HT1080 (cell line): ENCODE measurements at regions not wholly inside any gene's neighbourhood (a gene's known extent, or its start where the extent isn't known, plus 50 kb on each side); places are given as distances from the start of the nearest gene placed in this dataset.
"Not testable (repeated sequence)": the region's sequence is repeated elsewhere in the genome, so short reads cannot be mapped to it uniquely, and the experiment has no call there.

ENCODE experiments used
- DNase-seq: peaks from one replicate; pipeline ENCODE4 v3.0.0-alpha.2; 2015; ENCODE audit warnings: low read depth

DNA sequence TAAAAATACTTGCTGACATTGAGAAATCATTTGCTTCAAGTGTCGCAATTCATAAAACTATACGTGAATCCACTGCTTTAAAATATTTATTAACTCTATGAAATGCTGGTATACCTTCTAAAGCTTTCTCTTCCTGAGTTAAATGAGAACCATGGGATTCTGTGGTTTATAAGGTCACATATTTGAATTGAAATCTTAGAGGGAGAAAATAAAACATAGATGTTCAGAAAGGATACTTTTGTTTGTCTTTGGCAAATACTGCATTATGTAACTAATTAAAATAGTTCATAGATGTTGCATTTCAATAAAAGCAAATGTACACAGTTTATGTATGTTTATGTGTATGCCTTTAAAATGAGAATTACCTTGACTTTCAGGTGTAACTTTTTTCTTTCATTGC is 250.1 kb downstream of the FAM170A start:
- DNase-seq: no peak

DNA sequence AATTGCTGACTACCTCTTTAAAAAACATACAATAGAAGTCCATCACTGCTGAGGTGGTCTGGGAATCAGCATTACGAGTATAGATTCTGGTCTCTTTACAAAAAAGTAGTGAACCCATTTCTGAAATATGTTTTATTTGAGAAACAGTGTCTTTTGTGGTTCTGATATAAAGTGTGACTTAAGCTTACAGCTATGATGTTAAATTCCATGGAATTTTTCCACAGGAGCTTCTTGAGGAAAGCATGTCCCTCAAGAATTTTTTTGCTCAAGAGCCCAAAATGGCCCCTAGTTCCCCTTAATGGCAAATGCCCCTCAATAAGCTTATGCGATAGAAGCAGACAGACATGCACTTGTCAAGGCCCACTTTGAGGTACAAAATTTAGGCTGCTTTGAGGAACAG is 265.7 kb downstream of the FAM170A start:
- no peak for DNase-seq

DNA sequence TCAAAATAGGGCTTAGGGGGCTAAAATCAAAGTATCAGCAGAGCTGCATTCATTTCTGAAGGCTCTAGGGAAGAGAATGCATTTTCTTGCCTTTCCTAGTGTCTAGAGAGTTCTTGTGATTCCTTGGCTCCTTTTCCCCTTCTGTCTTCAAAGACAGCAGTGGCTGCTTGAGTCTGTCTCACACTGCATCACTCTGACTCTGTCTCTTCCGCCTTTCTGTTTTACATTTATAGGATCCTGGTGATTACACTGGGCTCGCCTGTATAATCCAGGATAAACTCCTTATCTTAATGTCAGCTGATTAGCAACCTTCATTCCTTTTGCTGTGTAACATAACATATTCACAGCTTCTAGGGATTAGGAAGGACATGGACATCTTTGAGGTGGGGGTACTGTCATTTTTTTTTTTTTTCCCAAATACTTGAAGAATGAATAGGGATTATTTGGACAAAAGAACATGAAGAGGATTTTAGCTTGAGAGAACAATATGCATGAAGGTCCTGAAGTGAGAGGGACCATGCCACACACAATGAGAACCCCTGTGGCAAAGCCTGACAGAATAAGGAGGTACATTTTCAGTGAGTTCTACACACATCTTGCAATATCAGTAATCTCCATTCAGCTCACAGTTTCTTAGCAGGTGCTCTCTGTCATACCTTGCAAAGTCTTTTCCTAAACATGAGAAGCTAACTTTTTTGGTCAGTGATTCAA is 267.6 kb downstream of the FAM170A start:
- DNase-seq: no peak

DNA sequence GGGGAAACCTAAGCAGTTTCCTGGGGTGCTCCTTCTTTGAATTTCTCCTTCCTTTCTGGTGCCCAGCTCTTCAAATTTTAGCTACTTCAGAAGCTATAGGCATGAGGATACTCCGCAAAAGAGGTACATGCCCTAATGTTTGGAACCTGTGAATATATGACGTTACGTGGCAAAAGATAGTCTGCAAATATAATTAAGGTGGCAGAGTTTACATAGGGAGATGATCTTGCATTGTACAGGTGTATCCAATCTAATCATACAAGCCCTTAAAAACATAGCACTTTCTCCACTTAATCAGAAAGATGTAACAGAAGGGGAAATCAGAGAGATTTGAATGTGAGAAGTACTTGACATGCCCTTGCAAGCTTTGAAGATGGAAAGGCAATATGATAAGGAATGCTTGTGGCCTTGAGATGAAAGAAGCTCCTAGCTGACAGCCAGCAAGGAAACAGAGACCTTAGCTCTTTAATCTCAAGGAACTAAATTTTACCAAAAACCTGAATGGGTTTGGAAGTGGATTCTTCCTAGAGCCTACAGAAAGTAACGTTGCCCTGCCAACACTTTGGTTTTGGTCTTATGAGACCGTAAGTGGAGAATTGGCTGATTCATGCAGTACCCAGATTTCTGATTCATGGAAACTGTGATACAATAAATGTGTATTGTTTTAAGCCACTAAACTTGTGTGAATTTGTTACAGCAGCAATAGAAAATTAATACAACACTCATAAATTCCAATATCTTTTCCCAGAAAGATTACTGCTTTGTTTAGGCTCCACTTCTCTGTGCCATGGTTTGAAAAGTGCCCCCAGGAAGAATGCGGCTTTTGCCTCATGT is 268.4 kb downstream of the FAM170A start:
- DNase-seq: no peak

DNA sequence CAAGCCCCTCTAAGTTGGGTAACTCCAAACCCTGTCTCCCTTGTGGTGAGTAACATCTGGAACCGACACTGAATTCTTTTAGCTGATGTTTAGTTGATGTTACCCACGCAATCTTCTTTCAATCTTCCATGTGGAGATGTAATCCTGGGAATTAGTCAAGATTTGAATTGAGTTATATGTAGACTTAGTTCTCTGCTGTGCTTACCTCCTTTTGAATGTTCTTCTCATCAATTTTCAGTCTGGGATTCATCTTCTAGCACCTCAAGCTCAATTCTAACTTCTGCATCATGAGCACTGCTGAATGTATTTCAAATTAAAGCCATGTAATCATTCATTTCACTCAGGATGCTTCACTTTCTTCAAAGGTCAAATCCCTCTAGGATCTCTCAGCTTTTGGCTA is 270.6 kb downstream of the FAM170A start:
- DNase-seq: no peak

DNA sequence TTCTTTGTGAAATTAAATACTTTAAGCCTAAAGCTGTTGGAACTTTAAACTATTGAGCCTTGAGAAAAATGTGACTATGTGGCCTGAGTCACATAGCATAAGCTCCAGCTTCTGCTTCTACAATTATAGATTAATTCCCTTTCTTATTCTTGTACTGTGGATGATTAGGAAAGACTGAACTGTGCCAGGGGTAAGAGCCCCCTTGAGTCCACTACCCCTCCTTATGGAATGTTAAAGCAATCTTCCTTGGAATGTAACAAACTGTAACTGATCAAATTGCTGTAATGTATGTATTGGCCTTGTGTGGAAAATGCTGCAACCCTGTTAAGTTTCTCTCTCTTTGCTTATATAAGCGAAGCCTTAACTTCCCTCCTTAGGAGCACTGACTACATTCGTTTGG is 273.2 kb downstream of the FAM170A start:
- no peak for DNase-seq

DNA sequence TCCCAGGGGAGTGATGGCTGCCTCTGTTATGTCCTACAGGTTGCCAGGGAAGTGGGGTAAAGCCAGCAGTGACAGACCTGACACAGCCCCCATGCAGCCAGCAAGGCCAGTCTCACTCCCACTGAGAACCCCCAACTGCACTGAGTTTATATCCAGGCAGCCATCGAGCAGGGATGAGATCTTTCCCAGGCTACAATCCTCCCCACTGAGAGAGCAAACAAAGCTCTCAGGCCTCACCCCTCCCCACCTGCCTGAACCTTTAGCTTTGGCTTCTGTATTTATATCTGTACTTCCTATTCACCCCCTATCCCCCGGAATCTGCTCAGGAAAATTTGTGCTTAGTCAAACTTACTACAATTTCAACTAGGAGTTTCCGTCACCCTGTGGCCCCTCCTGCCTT is 284.1 kb downstream of the FAM170A start:
- DNase-seq: no peak

DNA sequence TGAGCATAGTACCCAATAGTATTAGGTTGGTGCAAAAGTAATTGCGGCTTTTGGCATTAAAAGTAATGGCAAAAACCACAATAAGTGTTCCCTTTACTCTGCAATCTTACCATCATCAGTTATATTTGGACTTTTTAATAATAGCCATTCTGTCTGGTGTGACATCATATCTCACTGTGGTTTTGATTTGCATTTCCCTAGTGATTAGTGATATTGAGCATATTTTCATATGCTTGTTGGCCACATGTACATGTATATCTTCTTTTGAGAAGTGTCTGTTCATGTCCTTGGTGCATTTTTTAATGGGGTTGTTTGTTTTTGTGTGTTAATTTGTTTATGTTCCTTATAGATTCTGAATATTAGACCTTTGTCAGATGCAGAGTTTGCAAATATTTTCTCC is 289.9 kb downstream of the FAM170A start:
- no peak for DNase-seq

DNA sequence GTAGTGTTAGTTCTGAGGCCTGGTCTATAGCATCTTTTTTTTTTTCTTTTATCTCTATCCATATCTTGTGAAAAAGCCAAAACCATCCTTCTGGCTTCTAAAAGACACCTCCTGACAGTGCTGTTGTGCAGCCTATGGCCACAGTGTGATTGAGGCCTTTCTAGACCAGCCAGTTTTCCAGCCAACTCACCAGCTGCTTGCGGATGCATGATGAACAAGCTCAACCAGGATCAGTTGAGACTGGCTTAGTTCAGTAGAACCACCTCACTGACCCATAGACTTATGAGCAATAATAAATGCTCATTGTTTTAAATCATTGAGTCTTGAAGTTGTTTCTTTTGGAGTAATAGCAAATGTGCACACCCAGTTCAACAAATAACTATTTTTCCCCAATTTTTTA is 296.9 kb downstream of the FAM170A start:
- DNase-seq: no peak

DNA sequence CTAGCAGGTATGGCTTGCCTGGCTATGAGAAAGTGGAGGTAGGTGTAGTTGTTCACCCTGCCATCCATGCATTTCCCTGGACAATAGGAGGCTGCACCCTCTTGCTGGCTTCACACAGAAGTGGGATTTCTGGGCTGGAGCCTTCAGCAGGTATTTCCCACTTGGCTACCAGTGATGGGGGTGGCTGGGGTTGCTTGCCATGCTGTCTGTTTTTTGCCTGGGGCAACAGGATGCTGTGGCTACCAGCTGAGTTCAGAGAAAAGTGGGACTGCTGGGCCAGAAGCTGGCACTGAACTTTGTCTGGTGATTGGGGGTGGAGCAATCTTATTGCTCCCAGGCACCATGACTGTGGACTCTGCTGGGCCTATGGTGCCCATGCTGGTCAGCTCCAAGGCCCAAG is 299.6 kb downstream of the FAM170A start:
- DNase-seq: no peak

DNA sequence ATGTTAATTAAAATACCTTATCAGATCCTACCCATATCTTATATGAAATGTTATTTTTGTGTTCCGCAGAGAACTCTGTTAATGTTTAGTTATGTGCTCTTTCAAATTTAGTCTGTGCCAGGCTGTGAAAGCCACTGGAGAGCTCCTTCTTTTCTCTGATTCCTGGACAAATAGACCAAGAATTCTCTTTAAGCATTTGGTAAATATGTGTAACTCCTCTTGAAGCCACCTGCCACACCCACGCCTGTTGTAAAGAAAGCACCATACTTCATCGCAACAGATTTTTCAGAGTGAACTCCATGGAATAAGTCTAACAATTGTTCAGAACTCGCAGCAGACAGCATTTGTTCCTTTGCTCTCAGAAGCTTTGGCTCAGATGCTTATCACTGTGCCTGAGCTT is 301.1 kb downstream of the FAM170A start:
- no peak for DNase-seq

DNA sequence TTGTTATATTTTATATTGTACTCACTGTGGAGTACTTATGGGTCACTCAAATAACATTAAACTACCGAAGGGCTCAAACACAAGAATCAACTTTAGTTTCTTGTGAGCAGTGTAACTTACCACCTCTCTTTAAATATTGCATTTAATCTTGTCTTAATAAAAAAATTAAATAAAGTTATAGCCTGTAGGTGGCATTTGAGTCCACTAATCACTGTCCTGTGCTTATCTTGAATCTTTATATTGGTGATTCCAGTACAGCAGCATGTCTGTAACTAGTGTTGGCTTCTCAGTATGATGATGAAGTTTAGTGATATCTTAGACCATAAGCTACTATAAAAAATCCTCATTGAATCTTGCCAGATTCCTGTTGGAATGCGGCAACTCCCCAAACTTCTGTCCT is 313.8 kb downstream of the FAM170A start:
- peak; percentile 4 for DNase-seq

DNA sequence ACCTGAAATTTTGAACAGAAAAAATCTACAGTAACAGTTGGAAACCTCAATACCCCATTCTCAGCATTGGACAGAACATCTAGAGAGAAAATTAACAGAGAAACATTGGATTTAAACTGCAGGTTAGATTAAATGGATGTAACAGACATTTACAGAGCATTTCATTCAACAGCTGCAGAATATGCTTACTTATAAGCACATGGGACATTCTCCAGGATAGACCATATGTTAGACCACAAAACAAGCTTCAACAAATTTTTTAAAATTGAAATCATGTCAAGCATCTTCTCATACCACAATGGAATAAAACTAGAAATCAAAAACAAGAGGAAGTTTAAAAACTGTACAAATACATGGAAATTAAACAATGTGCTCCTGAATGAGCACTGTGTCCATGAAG is 316.3 kb downstream of the FAM170A start:
- no peak for DNase-seq

DNA sequence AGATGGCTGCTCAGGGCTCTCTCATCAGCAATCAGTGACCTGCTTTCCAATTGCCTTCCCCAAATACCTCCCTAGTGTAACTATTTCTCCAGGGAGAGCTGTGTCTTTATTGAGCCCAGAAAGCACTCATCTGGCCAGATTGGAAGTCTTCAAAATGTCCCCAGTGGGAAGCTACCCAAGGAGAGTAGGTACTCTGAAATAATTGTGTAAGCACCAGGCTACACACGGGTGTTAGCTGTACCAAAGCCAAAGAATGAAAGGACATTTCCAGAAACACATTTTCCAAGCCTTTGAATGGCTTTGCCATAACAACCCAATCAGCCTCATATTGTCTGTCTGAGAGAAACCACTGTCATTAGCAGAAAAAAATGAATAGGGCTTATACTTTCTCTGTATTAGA is 318.8 kb downstream of the FAM170A start:
- DNase-seq: no peak

DNA sequence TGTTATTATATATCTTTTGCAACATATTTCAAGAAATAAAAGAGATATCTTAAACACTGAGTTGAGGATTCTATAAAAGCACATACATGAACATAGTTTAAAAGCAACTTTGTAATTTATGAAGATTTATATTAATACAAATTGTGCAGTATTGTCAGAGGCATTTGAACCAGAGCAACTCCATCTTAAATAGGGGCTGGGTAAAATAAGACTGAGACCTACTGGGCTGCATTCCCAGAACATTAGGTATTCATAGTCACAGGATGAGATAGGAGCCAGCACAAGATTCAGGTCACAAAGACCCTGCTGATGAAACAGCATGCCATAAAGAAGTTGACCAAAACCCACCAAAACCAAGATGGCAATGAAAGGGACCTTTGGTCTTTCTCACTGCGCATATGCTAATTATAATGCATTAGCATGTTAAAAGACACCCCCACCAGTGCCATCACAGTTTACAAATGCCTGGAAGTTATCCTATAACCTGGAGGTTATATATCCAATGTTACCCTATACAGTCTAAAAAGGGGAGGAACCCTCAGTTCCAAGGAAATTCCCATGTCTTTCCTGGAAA is 320.2 kb downstream of the FAM170A start:
- no peak for DNase-seq

DNA sequence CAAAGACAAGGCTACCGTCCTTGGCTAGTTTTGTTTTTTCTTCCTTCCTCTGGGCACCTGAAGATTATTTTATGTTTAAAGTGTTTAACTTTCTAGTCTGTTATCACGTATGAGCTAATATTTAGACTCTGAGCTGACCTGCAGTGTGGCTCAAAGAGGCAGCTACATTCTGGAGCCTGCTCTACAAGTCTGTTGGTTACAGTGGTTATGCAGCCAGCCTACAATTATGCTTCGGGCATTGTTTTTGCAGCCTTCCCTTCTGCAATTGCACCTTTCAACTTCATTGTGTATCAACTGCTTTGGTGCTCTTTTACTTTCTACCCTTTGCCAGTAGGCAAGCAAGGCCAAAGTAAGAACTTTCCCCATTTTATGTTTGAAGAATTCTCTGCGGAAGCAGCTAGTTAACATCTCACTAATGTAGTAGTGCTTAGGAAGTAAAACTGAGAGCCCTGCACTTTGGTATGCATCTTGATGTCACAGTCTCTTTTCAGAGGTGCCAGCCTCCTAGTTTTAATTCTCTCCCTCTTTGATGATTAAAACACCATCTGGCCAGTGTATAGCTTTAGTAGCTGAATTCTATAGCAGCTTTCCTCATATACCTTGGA is 322.1 kb downstream of the FAM170A start:
- DNase-seq: no peak

DNA sequence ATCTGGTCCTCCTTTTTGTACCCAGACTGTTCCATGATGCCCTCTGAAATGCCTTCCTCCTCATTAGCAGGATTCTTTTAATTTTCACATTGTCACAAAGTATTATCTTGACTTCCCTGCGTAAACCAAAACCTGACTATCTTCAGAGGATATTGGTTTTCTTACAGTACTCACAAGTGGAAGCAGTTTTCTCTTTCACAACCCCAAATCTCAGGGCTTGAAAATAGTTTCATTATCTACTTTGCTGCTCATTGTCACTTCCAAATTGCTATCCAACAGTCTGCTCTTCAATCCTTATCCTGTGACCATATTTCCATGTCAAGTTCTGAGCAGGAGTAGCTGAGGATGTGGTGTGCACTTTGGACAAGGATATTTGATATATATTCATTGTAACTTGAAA is 324.1 kb downstream of the FAM170A start:
- DNase-seq: no peak

DNA sequence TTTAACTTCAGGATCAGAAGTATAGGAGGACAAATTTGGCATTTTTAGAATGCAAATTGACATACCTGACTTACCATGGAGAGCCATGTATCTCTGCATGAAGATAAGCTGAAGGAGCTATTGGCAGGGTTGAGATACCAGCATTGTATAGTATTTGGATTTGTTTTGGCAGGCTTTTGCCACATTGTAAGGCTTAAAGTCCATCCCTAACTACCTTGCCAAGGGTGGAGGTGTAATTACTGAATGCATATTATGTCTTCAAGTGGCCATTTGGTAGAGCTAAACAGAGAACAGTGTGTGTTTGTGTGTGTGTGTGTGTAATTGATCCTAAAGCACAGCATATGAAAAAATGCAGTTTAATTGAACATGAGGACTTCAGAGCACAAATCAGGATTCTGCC is 324.7 kb downstream of the FAM170A start:
- DNase-seq: no peak

DNA sequence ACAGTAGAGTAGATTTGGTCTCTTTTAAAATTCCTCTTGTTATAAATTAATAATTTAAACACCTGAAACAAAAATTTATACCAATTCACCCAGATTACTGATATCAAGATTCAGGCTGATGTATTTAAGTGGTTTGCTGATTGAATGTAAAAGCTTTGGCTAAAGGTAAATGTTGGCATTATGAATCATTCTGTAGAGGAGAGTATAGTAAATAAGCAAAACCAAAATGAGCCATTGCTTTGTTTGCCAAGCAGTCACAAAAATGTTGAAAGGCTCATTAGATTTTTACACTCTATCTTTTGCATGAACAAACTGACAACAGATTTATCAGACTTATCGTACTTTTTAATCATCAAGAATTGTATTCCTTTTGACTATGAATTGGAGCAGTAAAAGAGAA is 332.6 kb downstream of the FAM170A start:
- no peak for DNase-seq

DNA sequence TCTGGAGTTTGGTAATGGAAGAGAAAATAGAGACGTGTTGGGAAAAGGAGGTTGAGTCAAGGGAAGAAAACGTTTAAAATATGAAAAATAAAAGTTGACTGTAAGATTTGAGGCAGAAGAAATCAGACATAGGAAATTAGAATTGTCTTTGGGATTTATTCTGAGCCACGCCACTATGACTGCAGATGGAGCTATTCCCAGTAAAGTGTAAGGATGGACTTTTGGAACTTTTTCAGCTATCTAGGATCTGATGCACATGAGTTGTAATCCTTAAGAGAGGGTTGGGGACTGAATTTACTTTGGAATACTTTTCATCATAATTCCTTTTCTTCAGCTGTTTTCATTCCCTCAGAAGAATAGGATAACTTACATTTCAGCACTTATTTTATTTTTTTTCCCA is 336.7 kb downstream of the FAM170A start:
- no peak for DNase-seq

DNA sequence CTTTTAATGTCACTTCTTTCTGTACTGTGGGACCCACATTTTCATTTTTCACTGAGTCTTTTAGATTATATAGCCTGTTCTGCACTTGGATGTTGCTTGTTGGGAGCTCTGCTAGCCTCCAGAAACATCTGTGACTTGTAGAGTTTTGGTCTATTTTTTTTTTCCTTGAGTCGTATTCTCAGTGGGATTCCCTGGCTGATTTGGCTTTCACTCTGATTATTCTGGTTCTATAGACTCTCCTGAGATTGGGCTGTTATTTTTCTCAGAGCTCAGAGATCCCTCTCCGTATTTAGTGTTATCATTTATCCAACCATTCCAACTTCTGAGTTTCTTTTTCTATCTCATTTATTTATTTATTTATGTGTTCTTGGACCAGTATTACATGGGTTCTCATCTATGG is 339.3 kb downstream of the FAM170A start:
- DNase-seq: no peak

DNA sequence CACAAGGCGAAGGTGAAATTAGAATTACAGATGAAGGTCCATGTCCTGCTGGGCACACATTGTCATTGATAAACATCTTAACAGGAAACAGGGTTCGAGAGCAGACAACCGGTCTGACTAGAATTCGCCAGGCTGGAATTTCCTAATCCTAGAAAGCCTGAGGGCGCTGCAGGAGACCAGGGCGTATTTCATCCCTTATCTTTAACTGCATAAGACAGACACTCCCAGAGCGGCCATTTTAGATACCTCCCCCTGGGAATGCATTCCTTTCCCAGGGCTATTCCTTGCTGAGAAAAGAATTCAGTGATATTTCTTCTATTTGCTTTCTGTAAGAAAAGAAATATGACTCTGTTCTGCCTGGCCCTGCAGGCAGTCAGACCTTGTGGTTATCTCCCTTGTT is 357.7 kb downstream of the FAM170A start:
- DNase-seq: not testable (repeated sequence)
